OCI-LY7 (cell line): ENCODE measurements at regions not wholly inside any gene's neighbourhood (a gene's known extent, or its start where the extent isn't known, plus 50 kb on each side); places are given as distances from the start of the nearest gene placed in this dataset.

Experiments used
- CTCF ChIP-seq: fragments of 200-600 bp; sonication (generic); conservative IDR thresholded peaks from 2 replicates; pipeline ENCODE4 v1.5.1; 2014; ENCODE audit warnings: mild to moderate bottlenecking, antibody characterized with exemption, low read length, moderate library complexity, mixed read lengths
- EZH2phosphoT487 ChIP-seq: fragments of 200-600 bp; sonication (generic); IDR thresholded peaks from 2 replicates; pipeline ENCODE4 v1.6.1; 2018; ENCODE audit warnings: low read depth, borderline replicate concordance, mild to moderate bottlenecking, mixed run types, antibody characterized with exemption, low read length, moderate library complexity, mixed read lengths

GRCh38 chr2:219939647-219940046 lies 312.2 kb downstream of the SLC4A3 start:
- TF ChIP-seq EZH2phosphoT487 (no peak), CTCF (no peak)
